Dermis blood vessel endothelial cell (primary cell): ENCODE measurements at regions not wholly inside any gene's neighbourhood (a gene's known extent, or its start where the extent isn't known, plus 50 kb on each side); places are given as distances from the start of the nearest gene placed in this dataset.

Source experiments
- DNase-seq: peaks from one replicate; pipeline ENCODE4 v3.0.0; 2010

GRCh38 chr3:154759966-154760365 lies 320.2 kb upstream of the MME start:
- no peak for DNase-seq

- DNase-seq = peak; percentile 12
These were observed 321.8 kb upstream of the MME start for GRCh38 chr3:154758109-154758868.

- DNase-seq = no peak
These were observed 323.1 kb upstream of the GPR149 start for GRCh38 chr3:154753101-154753500.

GRCh38 chr3:154749514-154749913 lies 319.5 kb upstream of the GPR149 start:
- DNase-seq = no peak

GRCh38 chr3:154745929-154746328 lies 315.9 kb upstream of the GPR149 start:
- DNase-seq = no peak

GRCh38 chr3:154745122-154745521 lies 315.1 kb upstream of the GPR149 start:
- no peak for DNase-seq

- no peak for DNase-seq
These were observed 313.4 kb upstream of the GPR149 start for GRCh38 chr3:154743418-154743817.

GRCh38 chr3:154734468-154734867 lies 304.5 kb upstream of the GPR149 start:
- no peak for DNase-seq

- DNase-seq = no peak
These were observed 300.2 kb upstream of the GPR149 start for GRCh38 chr3:154730186-154730585.

- DNase-seq = no peak
These were observed 299.8 kb upstream of the GPR149 start for GRCh38 chr3:154729741-154730140.

- no peak for DNase-seq
These were observed 298.3 kb upstream of the GPR149 start for GRCh38 chr3:154728285-154728684.

- no peak for DNase-seq
These were observed 290.9 kb upstream of the GPR149 start for GRCh38 chr3:154720921-154721320.

- no peak for DNase-seq
These were observed 288.1 kb upstream of the GPR149 start for GRCh38 chr3:154718053-154718452.

GRCh38 chr3:154716170-154716569 lies 286.2 kb upstream of the GPR149 start:
- DNase-seq = no peak

- DNase-seq = no peak
These were observed 278.6 kb upstream of the GPR149 start for GRCh38 chr3:154708554-154708953.

GRCh38 chr3:154701055-154701454 lies 271.1 kb upstream of the GPR149 start:
- no peak for DNase-seq

GRCh38 chr3:154690413-154690812 lies 260.4 kb upstream of the GPR149 start:
- no peak for DNase-seq

GRCh38 chr3:154684440-154684839 lies 254.4 kb upstream of the GPR149 start:
- DNase-seq = no peak

- no peak for DNase-seq
These were observed 254.0 kb upstream of the GPR149 start for GRCh38 chr3:154684021-154684420.

- no peak for DNase-seq
These were observed 248.2 kb upstream of the GPR149 start for GRCh38 chr3:154678041-154678654.

GRCh38 chr3:154668835-154669234 lies 238.8 kb upstream of the GPR149 start:
- no peak for DNase-seq

GRCh38 chr3:154668187-154668586 lies 238.2 kb upstream of the GPR149 start:
- DNase-seq = no peak

- no peak for DNase-seq
These were observed 236.6 kb upstream of the GPR149 start for GRCh38 chr3:154666542-154666941.

GRCh38 chr3:154664714-154665113 lies 234.7 kb upstream of the GPR149 start:
- DNase-seq = no peak

- DNase-seq = no peak
These were observed 232.9 kb upstream of the GPR149 start for GRCh38 chr3:154662851-154663250.
